ENCODE measurements at regions not wholly inside any gene's neighbourhood (a gene's known extent, or its start where the extent isn't known, plus 50 kb on each side); places are given as distances from the start of the nearest gene placed in this dataset.
A peak's percentile ranks its signal among the peaks of the same experiment; 100 is the strongest.

- H3K79me2 ChIP-seq (ENCODE audit: insufficient read depth, low read length): no peaks in the 10 kb centered on the region
- no peak overlapping the region for H2BK20ac ChIP-seq (ENCODE audit: low read depth, low read length, poor library complexity, severe bottlenecking)
- Mint-ChIP-seq H3K4me1 (peaks cover 19 to 20% of the 10 kb centered on the region in 2 experiments), H3K4me3 (no peak overlapping the region), H3K36me3 (ENCODE audit: insufficient read depth in 1 of 3, low read depth in 3 of 3) (peaks cover 6 to 20% (median 7%) of the 10 kb centered on the region in 3 experiments; a peak in 6 of 7 replicates), H3K9me3 (peaks cover 4 to 15% of the 10 kb centered on the region in 2 experiments), H3K27ac (peak overlapping the region in 2 of 3 experiments; percentile 19 to 57; a peak in 3 of 7 replicates), H3K27me3 (ENCODE audit: low read depth) (no peaks in the 10 kb centered on the region)
- H2BK12ac ChIP-seq (ENCODE audit: insufficient read length, low read depth, low read length): no peak overlapping the region
- H3K56ac ChIP-seq (ENCODE audit: insufficient read length, low read depth, low read length): no peak overlapping the region
- H3K9ac ChIP-seq (ENCODE audit: extremely low read depth, insufficient read length, low read length): no peak overlapping the region
- no peak overlapping the region for H4K8ac ChIP-seq (replicated peaks; ENCODE audit: insufficient read length, low read depth, low read length)
- H3K14ac ChIP-seq (ENCODE audit: insufficient read depth, low read length): no peak overlapping the region
- H3K9me3 ChIP-seq (ENCODE audit: control insufficient read depth, low read depth, low read length): no peaks in the 10 kb centered on the region
- no peak overlapping the region for H2BK15ac ChIP-seq (ENCODE audit: low read depth, low read length)
- H3K18ac ChIP-seq (ENCODE audit: insufficient read length, low read depth, low read length): no peak overlapping the region
- no peaks in the 10 kb centered on the region for H3K23me2 ChIP-seq (ENCODE audit: insufficient read length, low read depth, low read length, poor library complexity, severe bottlenecking)
- H3K27me3 ChIP-seq (ENCODE audit: insufficient read depth, low read length): no peaks in the 10 kb centered on the region
- no CpG with 5 or more reads among the region's 5 CpGs for WGBS (ENCODE audit: extremely low coverage, insufficient read length, low lambda C conversion rate)
- H3K23ac ChIP-seq (ENCODE audit: insufficient read length, low read depth, low read length): no peak overlapping the region
- no peak overlapping the region for H2AK5ac ChIP-seq (ENCODE audit: insufficient read length, low read length)
- no peaks in the 10 kb centered on the region for H3K79me1 ChIP-seq (ENCODE audit: insufficient read depth, low read depth, low read length, poor library complexity, severe bottlenecking)
- H3K4me2 ChIP-seq (ENCODE audit: insufficient read depth, insufficient read length, low read length): no peak overlapping the region
- no peak for TF ChIP-seq CTCF (conservative IDR thresholded peaks at IDR 0.05)
- no peaks in the 10 kb centered on the region; the same call in 1 of the 2 replicates for H3K4me1 ChIP-seq (ENCODE audit: insufficient read depth, low read length)
- H2AFZ ChIP-seq (ENCODE audit: low read length): no peak overlapping the region
- no peak overlapping the region for H4K5ac ChIP-seq (ENCODE audit: insufficient read length, low read depth, low read length)
- H3T11ph ChIP-seq (ENCODE audit: low read length): no peak overlapping the region
- H2BK5ac ChIP-seq (ENCODE audit: insufficient read length, low read length): no peak overlapping the region
- DNase-seq: no peak
- H3K4ac ChIP-seq (ENCODE audit: low read depth, low read length): no peak overlapping the region
- H4K20me1 ChIP-seq (ENCODE audit: control insufficient read depth, insufficient read depth, insufficient read length): no peaks in the 10 kb centered on the region
- no peak overlapping the region for H4K91ac ChIP-seq (ENCODE audit: insufficient read length, low read depth, low read length)
- H2BK120ac ChIP-seq (ENCODE audit: low read depth, low read length, poor library complexity, severe bottlenecking): no peak overlapping the region
- no peak overlapping the region for H3K27ac ChIP-seq (ENCODE audit: insufficient read length, low read depth, low read length)
Measured at GRCh38 chr2:138282014-138282672, 219.4 kb upstream of the SPOPL start.

Data from H9 (cell line).